Lower leg skin (tissue), 4 donors: ENCODE measurements at regions not wholly inside any gene's neighbourhood (a gene's known extent, or its start where the extent isn't known, plus 50 kb on each side); places are given as distances from the start of the nearest gene placed in this dataset.
"Not testable (repeated sequence)": the region's sequence is repeated elsewhere in the genome, so short reads cannot be mapped to it uniquely, and the experiment has no call there.

Experiments
- DNase-seq, 2 donors: peaks; one replicate each; pipeline ENCODE4 v3.0.0-alpha.2; 2019; ENCODE audit warnings: low spot score in 2 of 2
- H3K4me3 ChIP-seq: fragments of 200-600 bp; sonication (generic); 2 replicates; pipeline ENCODE4 v1.5.1; 2017; ENCODE audit warnings: mild to moderate bottlenecking, low read depth; ENCODE audit not compliant: poor library complexity, severe bottlenecking
- POLR2A ChIP-seq, 2 donors: fragments of 450-650 bp; IDR thresholded peaks; one replicate each; pipeline ENCODE4 v1.6.1; 2016 to 2017; ENCODE audit warnings: antibody characterized with exemption in 2 of 2, mild to moderate bottlenecking in 1 of 2, moderate library complexity in 1 of 2
- WGBS, 2 donors: methylation state at CpG; one replicate each; pipeline ENCODE4 v1.1.5; 2018; 5-methylcytosine and 5-hydroxymethylcytosine counted together
- intact Hi-C: fragments of 100-400 bp; cut with DNase I; formaldehyde crosslinking; loops from one replicate; pipeline ENCODE4 v1.15.0; 2023; ENCODE audit warnings: low total_unique reads
- TF ChIP-seq, protein P1 (sequence below), 3 donors: fragments of 450-650 bp; IDR thresholded peaks; one replicate each; pipeline ENCODE4 v1.5.1; 2016; ENCODE audit warnings: antibody characterized with exemption in 3 of 3, mild to moderate bottlenecking in 3 of 3, moderate library complexity in 2 of 3

DNA sequence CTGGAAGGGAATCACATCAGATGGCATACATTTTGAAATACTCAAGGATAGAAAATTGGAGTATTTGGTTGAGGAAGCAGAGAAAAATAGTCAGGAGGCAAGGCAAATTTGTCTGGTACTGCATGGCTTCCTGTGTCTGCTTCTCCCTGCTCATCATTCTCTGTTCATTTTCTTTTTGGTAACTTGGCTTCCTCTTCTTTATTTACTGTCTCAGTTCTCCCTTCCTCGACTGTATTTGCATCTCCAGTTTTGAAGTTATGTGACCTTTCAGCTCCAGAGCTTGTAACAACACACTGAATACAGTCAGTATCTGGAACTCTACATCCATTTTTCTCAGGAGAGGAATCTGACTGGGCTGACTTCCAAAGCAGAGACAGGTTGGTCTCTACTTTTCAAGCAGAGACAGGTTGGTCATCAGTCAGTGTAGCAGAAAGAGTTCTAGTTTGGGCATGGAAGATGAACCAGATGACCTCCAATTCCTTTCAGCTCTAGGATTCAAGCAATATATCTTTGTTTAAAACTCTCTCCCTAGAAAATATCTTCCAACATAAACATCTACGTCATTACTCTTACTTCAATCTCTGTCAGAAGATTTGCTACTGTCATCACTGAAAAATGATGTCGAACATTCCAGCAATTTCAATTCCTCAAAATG is 571.2 kb downstream of the ADGRL2 start:
- TF ChIP-seq, protein P1, sequence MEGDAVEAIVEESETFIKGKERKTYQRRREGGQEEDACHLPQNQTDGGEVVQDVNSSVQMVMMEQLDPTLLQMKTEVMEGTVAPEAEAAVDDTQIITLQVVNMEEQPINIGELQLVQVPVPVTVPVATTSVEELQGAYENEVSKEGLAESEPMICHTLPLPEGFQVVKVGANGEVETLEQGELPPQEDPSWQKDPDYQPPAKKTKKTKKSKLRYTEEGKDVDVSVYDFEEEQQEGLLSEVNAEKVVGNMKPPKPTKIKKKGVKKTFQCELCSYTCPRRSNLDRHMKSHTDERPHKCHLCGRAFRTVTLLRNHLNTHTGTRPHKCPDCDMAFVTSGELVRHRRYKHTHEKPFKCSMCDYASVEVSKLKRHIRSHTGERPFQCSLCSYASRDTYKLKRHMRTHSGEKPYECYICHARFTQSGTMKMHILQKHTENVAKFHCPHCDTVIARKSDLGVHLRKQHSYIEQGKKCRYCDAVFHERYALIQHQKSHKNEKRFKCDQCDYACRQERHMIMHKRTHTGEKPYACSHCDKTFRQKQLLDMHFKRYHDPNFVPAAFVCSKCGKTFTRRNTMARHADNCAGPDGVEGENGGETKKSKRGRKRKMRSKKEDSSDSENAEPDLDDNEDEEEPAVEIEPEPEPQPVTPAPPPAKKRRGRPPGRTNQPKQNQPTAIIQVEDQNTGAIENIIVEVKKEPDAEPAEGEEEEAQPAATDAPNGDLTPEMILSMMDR (IDR thresholded peaks at IDR 0.05), result no peak
- TF ChIP-seq POLR2A (IDR thresholded peaks at IDR 0.05), result no peak

DNA sequence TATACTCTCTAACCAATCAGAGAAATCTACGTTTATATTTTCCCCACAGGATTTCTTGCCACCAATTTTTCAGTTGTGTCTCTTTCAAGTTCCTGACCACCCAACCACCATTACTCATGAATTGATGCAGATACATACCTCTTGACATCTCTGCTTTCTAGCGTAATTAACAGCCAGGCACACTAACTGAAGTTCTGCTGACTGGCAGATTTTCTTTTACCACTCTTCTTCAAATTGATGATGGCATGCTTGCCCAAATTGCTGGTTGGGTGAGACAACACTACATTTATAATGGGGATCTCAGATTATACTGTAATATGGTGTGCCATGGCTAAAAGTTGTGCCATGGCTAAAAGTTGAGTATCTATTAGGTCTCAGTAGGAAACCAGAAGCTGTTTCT is 566.7 kb downstream of the ADGRL2 start:
- TF ChIP-seq, protein P1 (IDR thresholded peaks at IDR 0.05), result no peak
- TF ChIP-seq POLR2A (IDR thresholded peaks at IDR 0.05), result no peak
- intact Hi-C loops, result no loop called here
- no peak for DNase-seq
- H3K4me3 ChIP-seq, result no peak overlapping the region
- 93 to 95% methylated on average over 2 of the region's 2 CpGs for WGBS, 2 donors

More for the DNA sequence above, 571.2 kb downstream of the ADGRL2 start:
- no peak overlapping the region for H3K4me3 ChIP-seq
- intact Hi-C loops, result no loop called here
- DNase-seq, result no peak
- 47% methylated on average over 3 of the region's 3 CpGs for WGBS, 2 donors

DNA sequence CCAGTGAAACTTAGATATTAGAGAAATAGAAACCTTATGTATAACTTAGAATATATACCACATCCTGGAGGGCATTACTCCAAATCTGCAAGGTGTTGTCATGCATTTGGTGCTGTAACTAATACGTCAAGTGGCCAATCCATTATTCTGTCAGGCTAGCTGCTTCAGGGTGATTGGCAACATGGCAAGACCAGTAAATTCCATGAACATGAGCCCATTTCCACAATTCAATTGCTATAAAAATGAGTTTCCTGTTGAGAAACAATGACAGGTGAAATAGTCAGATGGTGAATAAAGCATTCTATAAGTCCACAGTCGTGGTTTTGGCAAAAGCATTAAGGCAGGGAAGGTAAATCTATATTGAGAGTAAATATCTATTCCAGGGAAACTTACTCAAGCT is 566.0 kb downstream of the ADGRL2 start:
- no peak overlapping the region for H3K4me3 ChIP-seq
- TF ChIP-seq, protein P1 (IDR thresholded peaks at IDR 0.05), result no peak
- DNase-seq, result no peak
- intact Hi-C loops, result no loop called here
- 63 to 64% methylated on average over 2 of the region's 2 CpGs for WGBS, 2 donors

DNA sequence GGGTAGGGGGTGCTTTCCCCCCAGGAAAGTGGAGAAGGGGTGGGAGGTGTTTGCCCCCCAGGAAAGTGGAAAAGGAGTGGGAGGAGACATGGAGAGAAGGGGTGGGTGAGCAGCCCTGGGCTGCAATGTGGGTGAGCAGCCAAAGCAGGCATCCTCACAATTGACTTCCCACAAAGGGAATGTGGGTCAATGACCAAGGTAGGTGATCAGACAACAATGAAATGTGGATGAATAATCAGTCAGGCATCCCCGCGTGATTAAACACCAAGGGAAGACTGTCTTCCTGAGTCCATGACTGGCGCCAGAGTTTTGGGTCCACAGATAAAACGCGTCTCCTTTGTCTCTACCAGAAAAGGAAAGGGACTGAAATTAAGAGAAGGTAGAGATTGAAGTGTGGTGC is 558.8 kb downstream of the ADGRL2 start:
- DNase-seq, H3K4me3 ChIP-seq, intact Hi-C loops: not testable (repeated sequence)
- 76 to 86% methylated on average over 5 of the region's 5 CpGs for WGBS, 2 donors

DNA sequence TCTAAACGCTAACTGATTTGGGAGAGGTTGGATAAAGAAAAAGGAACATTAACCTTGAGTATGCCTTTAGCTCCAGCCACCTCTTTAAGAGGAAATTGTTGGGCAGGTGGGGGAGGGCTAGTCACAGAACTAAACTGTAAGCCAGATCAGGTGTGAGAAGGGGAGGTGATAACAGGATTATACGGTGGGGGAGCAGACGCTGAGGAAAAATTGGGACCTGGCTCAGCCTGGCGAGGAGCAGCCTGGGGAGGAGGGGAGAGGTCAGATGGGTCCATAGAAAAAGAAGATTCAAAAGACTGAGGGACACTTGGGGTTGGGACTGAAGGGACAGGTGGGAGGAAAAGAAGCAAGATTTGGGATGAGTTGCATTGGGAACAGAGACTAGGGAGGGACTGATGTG is 558.0 kb downstream of the ADGRL2 start:
- intact Hi-C loops, DNase-seq, H3K4me3 ChIP-seq: not testable (repeated sequence)
- 73 to 76% methylated on average over 4 of the region's 4 CpGs for WGBS, 2 donors

DNA sequence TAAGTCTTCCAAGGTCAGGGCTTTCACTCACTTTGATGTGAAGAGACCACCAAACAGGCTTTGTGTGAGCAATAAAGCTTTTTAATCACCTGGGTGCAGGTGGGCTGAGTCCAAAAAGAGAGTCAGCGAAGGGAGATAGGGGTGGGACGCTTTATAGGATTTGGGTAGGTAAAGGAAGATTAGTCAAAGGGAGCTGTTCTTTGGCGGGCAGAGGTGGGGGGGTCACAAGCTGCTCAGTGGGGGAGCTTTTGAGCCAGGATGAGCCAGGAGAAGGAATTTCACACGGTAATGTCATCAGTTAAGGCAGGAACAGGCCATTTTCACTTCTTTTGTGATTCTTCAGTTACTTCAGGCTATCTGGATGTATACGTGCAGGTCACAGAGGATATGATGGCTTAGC is 553.8 kb downstream of the ADGRL2 start:
- intact Hi-C loops, DNase-seq, H3K4me3 ChIP-seq: not testable (repeated sequence)
- 94 to 97% methylated on average over 5 of the region's 5 CpGs for WGBS, 2 donors

DNA sequence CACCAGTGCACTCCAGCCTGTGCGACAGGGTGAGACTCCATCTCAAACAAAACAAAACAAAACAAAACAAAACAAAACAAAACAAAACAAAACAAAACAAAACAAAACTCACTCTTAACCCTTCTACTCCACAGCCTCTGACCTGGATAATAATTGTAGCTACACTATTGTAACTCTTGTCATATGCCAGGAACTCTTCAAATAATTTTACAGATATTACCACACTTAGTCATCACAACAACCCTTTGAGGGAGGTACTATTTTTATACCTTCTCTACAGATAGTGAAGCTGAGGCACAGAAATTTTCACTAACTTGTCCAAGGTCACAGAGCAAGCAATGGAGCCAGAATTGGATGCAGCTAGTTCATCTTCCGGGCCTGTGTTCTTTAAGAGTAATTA is 547.8 kb downstream of the ADGRL2 start:
- intact Hi-C loops, result no loop called here
- WGBS, 2 donors, result 91 to 92% methylated on average over 2 of the region's 2 CpGs
- TF ChIP-seq, protein P1 (IDR thresholded peaks at IDR 0.05), result no peak
- no peak for TF ChIP-seq POLR2A (IDR thresholded peaks at IDR 0.05)
- no peak for DNase-seq
- H3K4me3 ChIP-seq, result no peak overlapping the region
